OCI-LY1 (cell line): ENCODE measurements at regions not wholly inside any gene's neighbourhood (a gene's known extent, or its start where the extent isn't known, plus 50 kb on each side); places are given as distances from the start of the nearest gene placed in this dataset.
"Not testable (repeated sequence)": the region's sequence is repeated elsewhere in the genome, so short reads cannot be mapped to it uniquely, and the experiment has no call there.

ENCODE experiments used
- CTCF ChIP-seq: fragments of 200-600 bp; sonication (generic), shearing (Covaris generic); IDR thresholded peaks from 2 replicates; pipeline ENCODE4 v1.5.1; 2017; ENCODE audit warnings: mild to moderate bottlenecking, antibody characterized with exemption, low read length, moderate library complexity, mixed read lengths
- EZH2 ChIP-seq: fragments of 200-600 bp; sonication (generic), shearing (Covaris generic); IDR thresholded peaks from 2 replicates; pipeline ENCODE4 v1.8.0; 2017; ENCODE audit warnings: borderline replicate concordance, mixed run types, mild to moderate bottlenecking, antibody characterized with exemption, low read length, moderate library complexity, mixed read lengths

DNA sequence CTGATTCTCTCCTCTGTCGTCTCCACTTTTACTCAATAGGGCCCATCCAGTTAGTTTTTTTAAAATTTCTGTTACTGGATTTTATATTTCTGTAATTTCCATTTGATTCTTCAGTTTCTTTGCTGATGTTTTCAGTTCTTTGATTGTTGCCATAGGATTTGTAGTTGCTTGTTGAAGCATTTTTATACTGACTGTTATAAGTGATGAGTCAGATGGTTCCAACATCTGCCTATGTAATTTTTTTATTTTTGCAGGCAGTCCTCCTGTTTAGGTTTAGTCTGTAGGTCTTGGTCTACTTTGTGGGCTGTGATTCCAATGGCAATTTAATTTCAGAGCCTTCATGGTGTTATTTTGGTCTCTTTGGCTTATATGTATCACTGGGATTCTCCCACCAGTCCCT lies 56.4 kb downstream of the VPREB1 start:
- TF ChIP-seq CTCF, EZH2: not testable (repeated sequence)
